ENCODE measurements at regions not wholly inside any gene's neighbourhood (a gene's known extent, or its start where the extent isn't known, plus 50 kb on each side); places are given as distances from the start of the nearest gene placed in this dataset.

DNA sequence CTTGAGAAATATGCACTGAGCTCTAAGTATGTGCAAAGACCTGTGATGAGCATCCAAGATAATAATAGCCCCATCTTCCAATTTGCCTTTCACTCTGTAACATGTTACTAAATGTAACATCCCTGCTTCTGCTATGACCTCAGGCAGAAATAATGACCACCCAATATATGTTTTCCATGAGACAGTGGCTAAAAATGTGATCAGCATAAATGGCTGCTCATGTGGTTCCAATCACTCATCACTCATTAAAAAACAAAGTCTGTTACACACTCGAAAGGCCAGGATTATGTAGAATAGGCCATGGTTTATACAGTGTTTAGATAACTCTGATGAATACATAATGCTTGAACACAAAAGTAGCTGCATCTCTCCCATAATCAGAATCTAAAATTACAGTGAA is 71.4 kb upstream of the MOCS2 start:
- TF ChIP-seq, protein P1, sequence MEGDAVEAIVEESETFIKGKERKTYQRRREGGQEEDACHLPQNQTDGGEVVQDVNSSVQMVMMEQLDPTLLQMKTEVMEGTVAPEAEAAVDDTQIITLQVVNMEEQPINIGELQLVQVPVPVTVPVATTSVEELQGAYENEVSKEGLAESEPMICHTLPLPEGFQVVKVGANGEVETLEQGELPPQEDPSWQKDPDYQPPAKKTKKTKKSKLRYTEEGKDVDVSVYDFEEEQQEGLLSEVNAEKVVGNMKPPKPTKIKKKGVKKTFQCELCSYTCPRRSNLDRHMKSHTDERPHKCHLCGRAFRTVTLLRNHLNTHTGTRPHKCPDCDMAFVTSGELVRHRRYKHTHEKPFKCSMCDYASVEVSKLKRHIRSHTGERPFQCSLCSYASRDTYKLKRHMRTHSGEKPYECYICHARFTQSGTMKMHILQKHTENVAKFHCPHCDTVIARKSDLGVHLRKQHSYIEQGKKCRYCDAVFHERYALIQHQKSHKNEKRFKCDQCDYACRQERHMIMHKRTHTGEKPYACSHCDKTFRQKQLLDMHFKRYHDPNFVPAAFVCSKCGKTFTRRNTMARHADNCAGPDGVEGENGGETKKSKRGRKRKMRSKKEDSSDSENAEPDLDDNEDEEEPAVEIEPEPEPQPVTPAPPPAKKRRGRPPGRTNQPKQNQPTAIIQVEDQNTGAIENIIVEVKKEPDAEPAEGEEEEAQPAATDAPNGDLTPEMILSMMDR (conservative IDR thresholded peaks at IDR 0.05; ENCODE audit: low read depth, low read length) = no peak
- no peak for TF ChIP-seq EZH2 (IDR thresholded peaks at IDR 0.05; ENCODE audit: low read length, unreplicated experiment)

Measured in PC-3 (cell line).